Stimulated activated CD4-positive, alpha-beta T cell treated with anti-CD3 and anti-CD28 coated beads, Interleukin-4, amount 100 ng/mL, for 4 hours (primary cell): ENCODE measurements at regions not wholly inside any gene's neighbourhood (a gene's known extent, or its start where the extent isn't known, plus 50 kb on each side); places are given as distances from the start of the nearest gene placed in this dataset.

ENCODE experiments used
- DNase-seq, 2 experiments: peaks; one replicate each; pipeline ENCODE4 v3.0.0-alpha.2; 2020

- no peak for DNase-seq
These were observed 51.0 kb upstream of the L3MBTL3 start for GRCh38 chr6:129967427-129967826.

GRCh38 chr6:129966125-129966524 lies 52.3 kb upstream of the L3MBTL3 start:
- no peak for DNase-seq

- DNase-seq = no peak
These were observed 53.3 kb upstream of the L3MBTL3 start for GRCh38 chr6:129965096-129965495.

- no peak for DNase-seq
These were observed 58.9 kb upstream of the L3MBTL3 start for GRCh38 chr6:129959358-129959930.

GRCh38 chr6:129957941-129958898 lies 60.2 kb upstream of the L3MBTL3 start:
- DNase-seq = no peak

- DNase-seq = no peak
These were observed 62.8 kb upstream of the L3MBTL3 start for GRCh38 chr6:129955584-129955983.

- no peak for DNase-seq
These were observed 63.5 kb upstream of the L3MBTL3 start for GRCh38 chr6:129954749-129955431.

- DNase-seq = no peak
These were observed 70.6 kb upstream of the L3MBTL3 start for GRCh38 chr6:129947797-129948196.

GRCh38 chr6:129946439-129947140 lies 71.8 kb upstream of the L3MBTL3 start:
- DNase-seq = no peak

- DNase-seq = no peak
These were observed 74.6 kb upstream of the L3MBTL3 start for GRCh38 chr6:129943637-129944271.

GRCh38 chr6:129940454-129941195 lies 77.8 kb upstream of the L3MBTL3 start:
- no peak for DNase-seq

GRCh38 chr6:129938249-129939020 lies 77.3 kb upstream of the TMEM244 start:
- no peak for DNase-seq

GRCh38 chr6:129936329-129937165 lies 75.4 kb upstream of the TMEM244 start:
- DNase-seq = peak; percentile 22 to 30

GRCh38 chr6:129932321-129932720 lies 71.2 kb upstream of the TMEM244 start:
- no peak for DNase-seq

- DNase-seq = no peak
These were observed 68.3 kb upstream of the TMEM244 start for GRCh38 chr6:129929433-129929832.

GRCh38 chr6:129923530-129924250 lies 62.6 kb upstream of the TMEM244 start:
- DNase-seq = no peak

- DNase-seq = no peak
These were observed 60.2 kb upstream of the TMEM244 start for GRCh38 chr6:129921169-129921817.

GRCh38 chr6:129920103-129920798 lies 59.1 kb upstream of the TMEM244 start:
- no peak for DNase-seq
